HCT116 (cell line): ENCODE measurements at regions not wholly inside any gene's neighbourhood (a gene's known extent, or its start where the extent isn't known, plus 50 kb on each side); places are given as distances from the start of the nearest gene placed in this dataset.

Source experiments
- ATAC-seq: fragments of 200-7000 bp; cut with Tn5 transposase; 2 replicates; pipeline ENCODE4 v1.9.1; 2020; ENCODE audit warnings: mild to moderate bottlenecking, moderate library complexity
- BruUV-seq: library from RNA; stranded (reverse); fragments of 400-500 nt; replicated peaks from 2 replicates; lab custom pipeline; 2021; lab: Mats Ljungman, UMichigan
- CTCF ChIA-PET: fragments of 300-600 bp; sonication (Branson Sonifier 250); formaldehyde crosslinking; loops from one replicate; lab custom pipeline; 2021; ENCODE audit warnings: antibody characterized with exemption; lab: Charles Lee
- POLR2A ChIA-PET: fragments of 300-600, 350-600 bp; sonication (Branson Sonifier 250); formaldehyde crosslinking; loops from one replicate; lab custom pipeline; 2021; ENCODE audit warnings: antibody characterized with exemption; lab: Charles Lee
- RAD21 ChIA-PET, 2 experiments: fragments of 300-600 bp; sonication (Branson Sonifier 250); formaldehyde crosslinking; loops; one replicate each; lab custom pipeline; 2023; ENCODE audit warnings: low total read pairs in 2 of 2; ENCODE audit not compliant: uncharacterized antibody in 2 of 2, unreplicated experiment in 2 of 2, low non-redundant PET in 1 of 2; lab: Charles Lee
- DNase-seq: peaks from one replicate; pipeline ENCODE4 v3.0.0-alpha.2; 2010; ENCODE audit warnings: low read depth, low spot score
- H2AFZ ChIP-seq: fragments of 200-600 bp; shearing (Covaris generic), sonication (generic); 2 replicates; pipeline ENCODE4 v1.6.1; 2017; ENCODE audit warnings: low read depth, mixed run types, mixed read lengths, antibody characterized with exemption, low read length; ENCODE audit not compliant: poor library complexity, severe bottlenecking
- H3K27ac ChIP-seq: 2 replicates; pipeline ENCODE4 v1.5.1; 2012; ENCODE audit warnings: low read depth, low read length
- H3K27me3 ChIP-seq: fragments of 200-600 bp; sonication (generic); 2 replicates; pipeline ENCODE4 v1.6.1; 2016; ENCODE audit warnings: mixed run types, low read length, mixed read lengths; ENCODE audit not compliant: insufficient read depth
- H3K36me3 ChIP-seq, 2 experiments: fragments of 200-500 bp in 1 of 2; fragments of 200-600 bp in 1 of 2; sonication (Bioruptor generic) in 1 of 2; sonication (generic) in 1 of 2; 2 replicates each; pipeline versions ENCODE4 v1.5.1 to v1.6.1; 2014 to 2016; ENCODE audit warnings: low read length in 2 of 2, inconsistent platforms in 1 of 2, mixed read lengths in 1 of 2, mixed run types in 1 of 2; ENCODE audit not compliant: insufficient read depth in 2 of 2, control insufficient read depth in 1 of 2
- H3K4me1 ChIP-seq, 2 experiments: fragments of 200-600 bp in 1 of 2; sonication (generic) in 1 of 2; 2 replicates each; pipeline versions ENCODE4 v1.5.1 to v1.6.1; 2012 to 2017; ENCODE audit warnings: low read length in 2 of 2, inconsistent platforms in 1 of 2, mild to moderate bottlenecking in 1 of 2, mixed read lengths in 1 of 2, mixed run types in 1 of 2, moderate library complexity in 1 of 2; ENCODE audit not compliant: insufficient read depth in 2 of 2, control insufficient read depth in 1 of 2
- H3K4me2 ChIP-seq: fragments of 200-600 bp; sonication (generic); 2 replicates; pipeline ENCODE4 v1.6.1; 2017; ENCODE audit warnings: mixed run types, low read length, mixed read lengths
- H3K4me3 ChIP-seq, 2 experiments: fragments of 200-600 bp in 1 of 2; sonication (generic) in 1 of 2; replicated peaks in 1 of 2; 2 replicates each; pipeline ENCODE4 v1.5.1; 2011 to 2016; ENCODE audit warnings: low read length in 2 of 2, control low read depth in 1 of 2, low read depth in 1 of 2, mild to moderate bottlenecking in 1 of 2, mixed read lengths in 1 of 2, mixed run types in 1 of 2
- H3K79me2 ChIP-seq: fragments of 200-600 bp; sonication (generic); 2 replicates; pipeline ENCODE4 v1.6.1; 2017; ENCODE audit warnings: mild to moderate bottlenecking, mixed run types, low read length, moderate library complexity, mixed read lengths; ENCODE audit not compliant: insufficient read depth
- H3K9ac ChIP-seq: fragments of 200-600 bp; sonication (generic); 2 replicates; pipeline ENCODE4 v1.6.1; 2016; ENCODE audit warnings: low read length, mixed read lengths
- H3K9me2 ChIP-seq: fragments of 200-600 bp; sonication (generic), shearing (Covaris generic); 2 replicates; pipeline ENCODE4 v1.6.1; 2017; ENCODE audit warnings: mixed run types, mild to moderate bottlenecking, moderate library complexity; ENCODE audit not compliant: insufficient read depth
- H3K9me3 ChIP-seq, 2 experiments: fragments of 200-500 bp in 1 of 2; fragments of 200-600 bp in 1 of 2; sonication (Bioruptor generic) in 1 of 2; sonication (generic) in 1 of 2; 2 replicates each; pipeline ENCODE4 v1.6.1; 2014 to 2017; ENCODE audit warnings: low read length in 2 of 2, mixed read lengths in 2 of 2, inconsistent platforms in 1 of 2, low read depth in 1 of 2, mild to moderate bottlenecking in 1 of 2, mixed run types in 1 of 2, moderate library complexity in 1 of 2; ENCODE audit not compliant: control insufficient read depth in 1 of 2, insufficient read depth in 1 of 2
- H4K20me1 ChIP-seq: fragments of 200-600 bp; sonication (generic), shearing (Covaris generic); 2 replicates; pipeline ENCODE4 v1.6.1; 2017; ENCODE audit warnings: mixed run types, mild to moderate bottlenecking, moderate library complexity; ENCODE audit not compliant: insufficient read depth
- ATF3 ChIP-seq: IDR thresholded peaks from 2 replicates; pipeline ENCODE4 v1.6.1; 2012
- CTCF ChIP-seq, 3 experiments: fragments of 200-600 bp in 1 of 3; sonication (generic) in 1 of 3; IDR thresholded peaks in 2 of 3; conservative IDR thresholded peaks in 1 of 3; 2 replicates each; pipeline ENCODE4 v1.5.1; 2012 to 2017; ENCODE audit warnings: low read depth in 2 of 3, low read length in 2 of 3, antibody characterized with exemption in 1 of 3, borderline replicate concordance in 1 of 3, control low read depth in 1 of 3, mild to moderate bottlenecking in 1 of 3, mixed read lengths in 1 of 3, mixed run types in 1 of 3, moderate library complexity in 1 of 3; ENCODE audit not compliant: insufficient read depth in 1 of 3
- ELF1 ChIP-seq: IDR thresholded peaks from 2 replicates; pipeline ENCODE4 v1.6.1; 2012; ENCODE audit warnings: low read depth, borderline replicate concordance
- FOSL1 ChIP-seq: IDR thresholded peaks from 2 replicates; pipeline ENCODE4 v1.6.1; 2012; ENCODE audit warnings: low read depth
- JUND ChIP-seq: IDR thresholded peaks from 2 replicates; pipeline ENCODE4 v1.6.1; 2012
- MAX ChIP-seq: IDR thresholded peaks from 2 replicates; pipeline ENCODE4 v1.6.1; 2012
- POLR2A ChIP-seq: IDR thresholded peaks from 2 replicates; pipeline ENCODE4 v1.7.0; 2011; ENCODE audit warnings: borderline replicate concordance; ENCODE audit not compliant: insufficient read depth, insufficient read length; ENCODE audit errors: extremely low read depth
- REST ChIP-seq: IDR thresholded peaks from 2 replicates; pipeline ENCODE4 v1.6.1; 2012; ENCODE audit warnings: low read depth
- intact Hi-C: fragments of 100-400 bp; cut with micrococcal nuclease; formaldehyde crosslinking; loops from 2 replicates; pipeline ENCODE4 v1.10.0; 2022

- H3K27me3 ChIP-seq: no peaks in the 10 kb centered on the region
- ATAC-seq: no peak
- H3K9me2 ChIP-seq: no peaks in the 10 kb centered on the region
- TF ChIP-seq FOSL1 (no peak), JUND (no peak), ELF1 (no peak), CTCF (IDR thresholded peaks at IDR 0.05 in 2 of 3, conservative IDR thresholded peaks at IDR 0.05 in 1 of 3; ENCODE audit: borderline replicate concordance in 1 of 3, insufficient read depth in 1 of 3, low read depth in 2 of 3, low read length in 2 of 3) (no peak), POLR2A (no peak)
- H3K4me1 ChIP-seq: no peaks in the 10 kb centered on the region
- RAD21 ChIA-PET: no interaction called here
- no peaks in the 10 kb centered on the region for H3K36me3 ChIP-seq
- no TSS peak for BruUV-seq
- H3K4me2 ChIP-seq: no peak overlapping the region
- H3K27ac ChIP-seq: no peak overlapping the region
- CTCF ChIA-PET: no interaction called here
- intact Hi-C loops: no loop called here
- H3K4me3 ChIP-seq: no peak overlapping the region
- POLR2A ChIA-PET: no interaction called here
- H2AFZ ChIP-seq: no peak overlapping the region
- DNase-seq: no peak
- no peaks in the 10 kb centered on the region for H3K79me2 ChIP-seq
- no peaks in the 10 kb centered on the region for H3K9me3 ChIP-seq
- no peaks in the 10 kb centered on the region for H4K20me1 ChIP-seq
- H3K9ac ChIP-seq: no peak overlapping the region
These were observed 1400.4 kb upstream of the PCDH7 start for GRCh38 chr4:29319663-29320340.

- POLR2A ChIA-PET: no interaction called here
- no peaks in the 10 kb centered on the region for H3K4me1 ChIP-seq
- TF ChIP-seq POLR2A (no peak), REST (no peak), JUND (no peak), MAX (no peak), ELF1 (no peak), ATF3 (no peak)
- TF ChIP-seq, all 23 proteins: peak for 0
- H3K9ac ChIP-seq: no peak overlapping the region
- H3K9me2 ChIP-seq: no peaks in the 10 kb centered on the region
- H3K9me3 ChIP-seq: no peaks in the 10 kb centered on the region
- ATAC-seq (no peak), DNase-seq (no peak)
- no TSS peak for BruUV-seq
- RAD21 ChIA-PET: no interaction called here
- no peaks in the 10 kb centered on the region for H3K36me3 ChIP-seq
- no peaks in the 10 kb centered on the region for H3K79me2 ChIP-seq
- CTCF ChIA-PET: no interaction called here
- no peak overlapping the region for H3K4me2 ChIP-seq
- no peak overlapping the region for H3K27ac ChIP-seq
- H2AFZ ChIP-seq: no peak overlapping the region
- H3K4me3 ChIP-seq: no peak overlapping the region
- H4K20me1 ChIP-seq: no peaks in the 10 kb centered on the region
- intact Hi-C loops: no loop called here
- H3K27me3 ChIP-seq: no peaks in the 10 kb centered on the region
These were observed 1399.1 kb upstream of the PCDH7 start for GRCh38 chr4:29320947-29321620.
